Vagina (tissue), 2 donors: ENCODE measurements at regions not wholly inside any gene's neighbourhood (a gene's known extent, or its start where the extent isn't known, plus 50 kb on each side); places are given as distances from the start of the nearest gene placed in this dataset.

ENCODE experiments used
- DNase-seq, 2 donors: peaks; one replicate each; pipeline ENCODE4 v3.0.0-alpha.2; 2017; ENCODE audit errors: extremely low spot score in 2 of 2
- H3K27ac ChIP-seq: fragments of 200-600 bp; sonication (generic); one replicate; pipeline ENCODE4 v1.5.1; 2019
- H3K27me3 ChIP-seq: fragments of 200-600 bp; sonication (generic); one replicate; pipeline ENCODE4 v1.5.1; 2019
- H3K36me3 ChIP-seq, 2 donors: fragments of 200-600 bp; sonication (generic); one replicate each; pipeline ENCODE4 v1.5.1; 2017 to 2019
- H3K4me1 ChIP-seq: fragments of 200-600 bp; sonication (generic); one replicate; pipeline ENCODE4 v1.5.1; 2019
- H3K4me3 ChIP-seq, 2 donors: fragments of 200-600 bp; sonication (generic); 1 replicate in 1 of 2; 2 replicates in 1 of 2; pipeline ENCODE4 v1.5.1; 2016 to 2019
- H3K9me3 ChIP-seq: fragments of 200-600 bp; sonication (generic); one replicate; pipeline ENCODE4 v1.5.1; 2019
- CTCF ChIP-seq, 3 experiments: fragments of 450-650 bp in 2 of 3; fragments of 200-600 bp in 1 of 3; sonication (generic) in 1 of 3; IDR thresholded peaks; one replicate each; pipeline ENCODE4 v1.5.1; 2017 to 2019; ENCODE audit warnings: antibody characterized with exemption in 3 of 3, mild to moderate bottlenecking in 2 of 3, moderate library complexity in 2 of 3
- POLR2A ChIP-seq, 2 donors: fragments of 450-650 bp; IDR thresholded peaks; one replicate each; pipeline ENCODE4 v1.6.1; 2017; ENCODE audit warnings: antibody characterized with exemption in 2 of 2, mild to moderate bottlenecking in 2 of 2, moderate library complexity in 2 of 2
- POLR2AphosphoS5 ChIP-seq, 2 donors: sonication (generic); formaldehyde crosslinking; IDR thresholded peaks; one replicate each; pipeline ENCODE4 v1.9.0; 2017; ENCODE audit warnings: antibody characterized with exemption in 2 of 2, mild to moderate bottlenecking in 2 of 2, low read depth in 1 of 2; ENCODE audit not compliant: insufficient read depth in 1 of 2
- intact Hi-C: fragments of 100-400 bp; cut with DNase I; formaldehyde crosslinking; loops from one replicate; pipeline ENCODE4 v1.15.1; 2023

DNA sequence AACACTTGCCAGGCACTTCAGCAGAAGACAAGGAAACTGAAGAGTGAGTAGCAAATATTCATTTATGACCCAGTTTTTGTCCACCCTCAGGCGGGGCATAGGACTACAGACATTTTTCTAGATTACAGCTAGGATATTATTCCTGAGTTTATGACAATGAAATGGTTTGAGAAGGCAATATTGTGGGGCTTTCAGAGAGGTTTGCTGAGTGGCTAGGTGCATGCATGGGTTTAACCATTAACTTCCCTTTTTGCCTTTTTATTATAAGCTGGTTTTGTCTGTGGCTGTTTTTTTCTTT is 104.0 kb upstream of the BCAT1 start:
- Histone ChIP-seq H3K27me3 (no peaks in the 10 kb centered on the region), H3K4me1 (peaks cover 6% of the 10 kb centered on the region), H3K4me3 (peak overlapping the region; percentile 8 to 29), H3K27ac (peak overlapping the region; percentile 8), H3K36me3 (no peaks in the 10 kb centered on the region), H3K9me3 (no peaks in the 10 kb centered on the region)
- intact Hi-C loops, result no loop called here
- TF ChIP-seq POLR2A (IDR thresholded peaks at IDR 0.05) (no peak), CTCF (IDR thresholded peaks at IDR 0.05) (no peak), POLR2AphosphoS5 (IDR thresholded peaks at IDR 0.05; ENCODE audit: insufficient read depth in 1 of 2, low read depth in 1 of 2) (no peak)
- DNase-seq, result no peak

GRCh38 chr12:25052196-25052913 is 103.5 kb upstream of the BCAT1 start:
- intact Hi-C loops, result no loop called here
- Histone ChIP-seq H3K9me3 (no peaks in the 10 kb centered on the region), H3K27ac (peak overlapping the region; percentile 8), H3K36me3 (no peaks in the 10 kb centered on the region), H3K27me3 (no peaks in the 10 kb centered on the region), H3K4me1 (peaks cover 6% of the 10 kb centered on the region), H3K4me3 (peak overlapping the region; percentile 8 to 29)
- no peak for TF ChIP-seq POLR2A (IDR thresholded peaks at IDR 0.05)
- no peak for TF ChIP-seq CTCF (IDR thresholded peaks at IDR 0.05)
- no peak for DNase-seq

DNA sequence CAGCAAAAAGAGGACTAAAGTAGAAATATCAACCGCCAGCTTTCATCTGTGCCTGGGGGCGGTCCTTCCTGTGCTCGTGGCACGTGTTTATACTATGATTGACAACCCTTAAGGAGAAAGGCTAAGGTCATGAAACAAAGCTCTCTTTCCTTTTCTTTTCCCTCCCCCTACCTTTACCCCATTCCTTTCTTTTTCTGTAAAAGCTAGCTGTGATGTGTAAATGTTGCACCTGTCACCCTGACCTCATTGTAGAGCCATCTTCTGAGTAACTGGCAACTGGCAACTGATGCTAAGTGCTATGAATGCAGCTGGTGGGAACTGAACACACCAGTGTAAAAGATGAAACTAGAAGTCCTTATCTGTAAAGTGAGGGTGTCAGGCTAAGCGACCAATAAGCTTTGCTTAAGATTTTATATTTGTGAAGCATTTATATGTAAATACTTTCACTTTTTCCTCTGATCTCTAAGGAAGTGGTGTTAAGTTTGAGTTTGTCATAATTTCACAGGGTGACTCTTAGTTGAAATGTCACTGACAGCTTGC is 102.8 kb upstream of the BCAT1 start:
- Histone ChIP-seq H3K4me3 (no peak overlapping the region), H3K4me1 (peaks cover 6% of the 10 kb centered on the region), H3K27ac (no peak overlapping the region), H3K36me3 (no peaks in the 10 kb centered on the region), H3K9me3 (no peaks in the 10 kb centered on the region), H3K27me3 (no peaks in the 10 kb centered on the region)
- intact Hi-C loops, result no loop called here
- DNase-seq, result no peak
- no peak for TF ChIP-seq POLR2AphosphoS5 (IDR thresholded peaks at IDR 0.05; ENCODE audit: insufficient read depth in 1 of 2, low read depth in 1 of 2)
- TF ChIP-seq POLR2A (IDR thresholded peaks at IDR 0.05), result no peak
- no peak for TF ChIP-seq CTCF (IDR thresholded peaks at IDR 0.05)

GRCh38 chr12:25051171-25051570 is 102.3 kb upstream of the BCAT1 start:
- peaks cover 6% of the 10 kb centered on the region for H3K4me1 ChIP-seq
- DNase-seq, result no peak
- TF ChIP-seq POLR2A (IDR thresholded peaks at IDR 0.05) (no peak), POLR2AphosphoS5 (IDR thresholded peaks at IDR 0.05; ENCODE audit: insufficient read depth in 1 of 2, low read depth in 1 of 2) (no peak), CTCF (IDR thresholded peaks at IDR 0.05) (no peak)
- no peaks in the 10 kb centered on the region for H3K27me3 ChIP-seq
- H3K27ac ChIP-seq, result no peak overlapping the region
- no peaks in the 10 kb centered on the region for H3K36me3 ChIP-seq
- no peak overlapping the region for H3K4me3 ChIP-seq
- intact Hi-C loops, result no loop called here
- H3K9me3 ChIP-seq, result no peaks in the 10 kb centered on the region

DNA sequence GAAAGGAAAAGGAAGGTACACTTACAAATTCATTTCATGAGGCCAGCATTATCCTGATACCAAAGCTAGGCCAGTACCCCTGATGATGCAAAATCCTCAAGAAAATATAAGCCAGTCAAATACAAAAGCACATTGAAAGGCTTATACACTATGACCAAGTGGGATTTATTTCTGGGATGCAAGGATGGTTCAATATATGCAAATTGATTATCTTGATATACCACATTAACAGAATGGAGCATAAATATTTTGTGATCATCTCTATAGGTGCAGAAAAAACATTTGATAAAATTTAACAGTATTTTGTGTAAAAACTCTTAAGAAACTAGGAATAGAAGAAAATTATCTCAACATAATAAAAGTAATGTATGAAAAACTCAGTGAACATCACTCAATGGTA is 97.0 kb upstream of the BCAT1 start:
- Histone ChIP-seq H3K4me1 (no peaks in the 10 kb centered on the region), H3K9me3 (peaks cover 4% of the 10 kb centered on the region), H3K36me3 (no peaks in the 10 kb centered on the region), H3K27ac (no peak overlapping the region), H3K4me3 (no peak overlapping the region), H3K27me3 (no peaks in the 10 kb centered on the region)
- no peak for TF ChIP-seq CTCF (IDR thresholded peaks at IDR 0.05)
- TF ChIP-seq POLR2AphosphoS5 (IDR thresholded peaks at IDR 0.05; ENCODE audit: insufficient read depth in 1 of 2, low read depth in 1 of 2), result no peak
- TF ChIP-seq POLR2A (IDR thresholded peaks at IDR 0.05), result no peak
- intact Hi-C loops, result no loop called here
- DNase-seq, result no peak
